Stomach (tissue), 8 donors: ENCODE measurements at regions not wholly inside any gene's neighbourhood (a gene's known extent, or its start where the extent isn't known, plus 50 kb on each side); places are given as distances from the start of the nearest gene placed in this dataset.

Experiments used
- DNase-seq, 2 donors: peaks; one replicate each; pipeline versions ENCODE4 v3.0.0 to v3.0.0-alpha.2; 2013 to 2019
- H3K27ac ChIP-seq, 5 donors: fragments of 200-600 bp in 4 of 5; sonication (generic) in 4 of 5; one replicate each; pipeline ENCODE4 v1.5.1; 2013 to 2019; ENCODE audit warnings: mild to moderate bottlenecking in 1 of 5, moderate library complexity in 1 of 5
- H3K27me3 ChIP-seq, 3 donors: fragments of 200-600 bp; sonication (generic); one replicate each; pipeline ENCODE4 v1.5.1; 2017 to 2019; ENCODE audit warnings: mixed run types in 1 of 3
- H3K36me3 ChIP-seq, 4 donors: fragments of 200-600 bp; sonication (generic); 1 replicate in 3 of 4; 2 replicates in 1 of 4; pipeline ENCODE4 v1.5.1; 2016 to 2019
- H3K4me1 ChIP-seq, 4 donors: fragments of 200-600 bp; sonication (generic); one replicate each; pipeline ENCODE4 v1.5.1; 2016 to 2019
- H3K4me3 ChIP-seq, 4 donors: fragments of 200-600 bp; sonication (generic) in 3 of 4; one replicate each; pipeline ENCODE4 v1.5.1; 2016 to 2019; ENCODE audit warnings: mild to moderate bottlenecking in 1 of 4
- H3K9me3 ChIP-seq, 4 donors: fragments of 200-600 bp; sonication (generic); one replicate each; pipeline ENCODE4 v1.5.1; 2016 to 2019
- EP300 ChIP-seq: sonication (generic); formaldehyde crosslinking; IDR thresholded peaks from one replicate; pipeline ENCODE4 v1.6.1; 2017; ENCODE audit warnings: antibody characterized with exemption
- POLR2A ChIP-seq, 4 donors: fragments of 450-650 bp; IDR thresholded peaks; one replicate each; pipeline ENCODE4 v1.6.1; 2016; ENCODE audit warnings: antibody characterized with exemption in 4 of 4, control low read depth in 2 of 4, mild to moderate bottlenecking in 1 of 4, moderate library complexity in 1 of 4
- POLR2AphosphoS5 ChIP-seq, 3 donors: sonication (generic); formaldehyde crosslinking; IDR thresholded peaks; one replicate each; pipeline ENCODE4 v1.6.1; 2016; ENCODE audit warnings: antibody characterized with exemption in 3 of 3
- WGBS, 5 donors: extraction: QIAGEN DNeasy Blood & Tissue Kit in 3 of 5; methylation state at CpG; one replicate each; pipeline versions ENCODE4 v1.1.5 to v1.1.7; 2013 to 2018; 5-methylcytosine and 5-hydroxymethylcytosine counted together
- intact Hi-C: fragments of 100-400 bp; cut with DNase I; formaldehyde crosslinking; loops from one replicate; pipeline ENCODE4 v1.15.1; 2023; ENCODE audit warnings: low total_unique reads
- TF ChIP-seq, protein P1 (sequence below), 7 experiments: fragments of 450-650 bp in 4 of 7; fragments of 200-600 bp in 3 of 7; sonication (generic) in 3 of 7; IDR thresholded peaks; one replicate each; pipeline ENCODE4 v1.5.1; 2016 to 2019; ENCODE audit warnings: antibody characterized with exemption in 7 of 7, control low read depth in 2 of 7, mild to moderate bottlenecking in 1 of 7
- donor health status: healthy with polysubstance abuse.
- donor health status: Bipolar disorder and iron deficiency.
- donor health status: healthy.

GRCh38 chr2:42922790-42923579 is 130.6 kb upstream of the HAAO start:
- peak in 1 of 2 donors; percentile 53 for DNase-seq
- TF ChIP-seq POLR2AphosphoS5 (IDR thresholded peaks at IDR 0.05): peak in 2 of 3 donors; percentile 48 to 73
- TF ChIP-seq POLR2A (IDR thresholded peaks at IDR 0.05): no peak
- TF ChIP-seq, protein P1, sequence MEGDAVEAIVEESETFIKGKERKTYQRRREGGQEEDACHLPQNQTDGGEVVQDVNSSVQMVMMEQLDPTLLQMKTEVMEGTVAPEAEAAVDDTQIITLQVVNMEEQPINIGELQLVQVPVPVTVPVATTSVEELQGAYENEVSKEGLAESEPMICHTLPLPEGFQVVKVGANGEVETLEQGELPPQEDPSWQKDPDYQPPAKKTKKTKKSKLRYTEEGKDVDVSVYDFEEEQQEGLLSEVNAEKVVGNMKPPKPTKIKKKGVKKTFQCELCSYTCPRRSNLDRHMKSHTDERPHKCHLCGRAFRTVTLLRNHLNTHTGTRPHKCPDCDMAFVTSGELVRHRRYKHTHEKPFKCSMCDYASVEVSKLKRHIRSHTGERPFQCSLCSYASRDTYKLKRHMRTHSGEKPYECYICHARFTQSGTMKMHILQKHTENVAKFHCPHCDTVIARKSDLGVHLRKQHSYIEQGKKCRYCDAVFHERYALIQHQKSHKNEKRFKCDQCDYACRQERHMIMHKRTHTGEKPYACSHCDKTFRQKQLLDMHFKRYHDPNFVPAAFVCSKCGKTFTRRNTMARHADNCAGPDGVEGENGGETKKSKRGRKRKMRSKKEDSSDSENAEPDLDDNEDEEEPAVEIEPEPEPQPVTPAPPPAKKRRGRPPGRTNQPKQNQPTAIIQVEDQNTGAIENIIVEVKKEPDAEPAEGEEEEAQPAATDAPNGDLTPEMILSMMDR (IDR thresholded peaks at IDR 0.05): no peak
- H3K4me1 ChIP-seq: peaks cover 56 to 68% (median 61%) of the 10 kb centered on the region in 4 donors
- H3K36me3 ChIP-seq: no peaks in the 10 kb centered on the region
- no peaks in the 10 kb centered on the region for H3K9me3 ChIP-seq
- peak overlapping the region; percentile 20 to 93 (median 89) for H3K27ac ChIP-seq
- WGBS, 5 donors: 62 to 81% (median 77%) methylated on average over 6 of the region's 6 CpGs
- intact Hi-C loops: no loop called here
- no peaks in the 10 kb centered on the region for H3K27me3 ChIP-seq
- H3K4me3 ChIP-seq: no peak overlapping the region

DNA sequence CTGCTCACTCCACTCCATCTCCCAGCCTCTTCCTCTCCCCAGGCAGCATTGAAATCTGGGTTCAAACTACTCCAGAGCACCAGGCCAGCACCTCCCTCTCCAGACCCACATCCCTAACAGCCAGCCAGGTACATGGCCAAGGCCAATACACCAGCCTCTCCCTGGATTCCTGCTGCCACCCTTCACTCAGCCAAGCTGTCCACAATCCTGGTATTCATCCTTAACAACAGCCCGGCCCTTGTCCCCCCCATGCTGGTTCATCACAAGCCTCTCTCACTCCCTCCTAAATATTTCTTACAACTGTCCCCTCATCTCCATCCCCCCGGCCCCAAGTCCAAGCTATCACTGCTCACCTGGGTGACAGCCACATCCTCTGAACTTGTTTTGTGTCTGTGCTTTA is 129.9 kb upstream of the HAAO start:
- Histone ChIP-seq H3K9me3 (no peaks in the 10 kb centered on the region), H3K4me3 (no peak overlapping the region), H3K4me1 (peaks cover 49 to 61% (median 54%) of the 10 kb centered on the region in 4 donors), H3K27me3 (no peaks in the 10 kb centered on the region), H3K36me3 (no peaks in the 10 kb centered on the region), H3K27ac (peak overlapping the region in 4 of 5 donors; percentile 69 to 93 (median 90))
- DNase-seq: no peak
- intact Hi-C loops: no loop called here
- WGBS, 5 donors: 70 to 90% (median 78%) methylated on average over 2 of the region's 2 CpGs
- TF ChIP-seq POLR2A (IDR thresholded peaks at IDR 0.05): no peak
- no peak for TF ChIP-seq POLR2AphosphoS5 (IDR thresholded peaks at IDR 0.05)
- TF ChIP-seq, protein P1 (IDR thresholded peaks at IDR 0.05): no peak
- TF ChIP-seq EP300: no peak

GRCh38 chr2:42921721-42922120 is 129.3 kb upstream of the HAAO start:
- H3K9me3 ChIP-seq: no peaks in the 10 kb centered on the region
- H3K27me3 ChIP-seq: no peaks in the 10 kb centered on the region
- intact Hi-C loops: no loop called here
- H3K27ac ChIP-seq: peak overlapping the region in 3 of 5 donors; percentile 69 to 92 (median 89)
- H3K36me3 ChIP-seq: no peaks in the 10 kb centered on the region
- DNase-seq: no peak
- TF ChIP-seq, protein P1 (IDR thresholded peaks at IDR 0.05): no peak
- TF ChIP-seq POLR2AphosphoS5 (IDR thresholded peaks at IDR 0.05): no peak
- no peak for TF ChIP-seq EP300
- no peak for TF ChIP-seq POLR2A (IDR thresholded peaks at IDR 0.05)
- H3K4me3 ChIP-seq: no peak overlapping the region
- WGBS, 5 donors: 87 to 96% (median 91%) methylated on average over 3 of the region's 3 CpGs
- H3K4me1 ChIP-seq: peaks cover 43 to 55% (median 49%) of the 10 kb centered on the region in 4 donors

- DNase-seq: no peak
- Histone ChIP-seq H3K9me3 (no peaks in the 10 kb centered on the region), H3K4me3 (no peak overlapping the region), H3K4me1 (peaks cover 37 to 50% (median 43%) of the 10 kb centered on the region in 4 donors), H3K27me3 (no peaks in the 10 kb centered on the region), H3K36me3 (no peaks in the 10 kb centered on the region), H3K27ac (peak overlapping the region in 3 of 5 donors; percentile 8 to 92 (median 69))
- 71 to 79% (median 72%) methylated on average over 4 of the region's 4 CpGs for WGBS, 5 donors
- TF ChIP-seq, protein P1 (IDR thresholded peaks at IDR 0.05): no peak
- no peak for TF ChIP-seq POLR2A (IDR thresholded peaks at IDR 0.05)
- no peak for TF ChIP-seq POLR2AphosphoS5 (IDR thresholded peaks at IDR 0.05)
- TF ChIP-seq EP300: no peak
- intact Hi-C loops: no loop called here
These were observed 128.8 kb upstream of the HAAO start for GRCh38 chr2:42921147-42921520.
